ENCODE measurements at regions not wholly inside any gene's neighbourhood (a gene's known extent, or its start where the extent isn't known, plus 50 kb on each side); places are given as distances from the start of the nearest gene placed in this dataset.

DNA sequence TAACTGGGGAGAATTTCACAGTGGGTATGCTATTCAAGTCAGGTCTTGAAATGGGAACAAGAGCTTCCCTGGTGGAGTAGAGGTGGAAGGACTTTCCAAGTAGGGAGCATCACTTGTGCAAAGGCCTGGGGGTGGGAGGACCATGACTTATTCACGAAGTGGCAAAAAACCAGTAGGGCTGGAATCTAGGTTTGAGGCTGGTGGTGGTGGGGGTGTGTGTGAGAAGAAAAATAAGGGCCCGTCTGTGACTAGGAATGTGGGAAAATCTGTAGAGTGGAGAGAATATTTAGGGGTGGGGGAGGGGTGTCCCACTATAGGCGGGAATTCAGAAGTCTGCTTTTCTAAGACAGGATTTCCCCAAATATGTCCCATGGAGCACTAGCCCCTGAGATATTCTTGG, 271.9 kb upstream of the TBL1XR1 start:
- Histone ChIP-seq H3K4me1 (ENCODE audit: control insufficient read depth in 1 of 2, insufficient read depth in 2 of 2, low read length in 2 of 2) (peaks cover 16 to 20% of the 10 kb centered on the region in 2 donors), H3K27ac (ENCODE audit: low read depth, low read length) (no peak overlapping the region), H3K9me3 (ENCODE audit: control insufficient read depth in 1 of 2, low read length in 2 of 2) (no peaks in the 10 kb centered on the region), H3K27me3 (ENCODE audit: control insufficient read depth in 1 of 2, insufficient read depth in 2 of 2, low read length in 2 of 2) (no peaks in the 10 kb centered on the region), H3K36me3 (ENCODE audit: control insufficient read depth in 1 of 2, insufficient read depth in 2 of 2, low read length in 2 of 2) (no peaks in the 10 kb centered on the region), H3K4me3 (ENCODE audit: low read depth in 1 of 2, low read length in 2 of 2) (no peak overlapping the region), H3K9ac (ENCODE audit: low read depth in 1 of 2, low read length in 2 of 2) (no peak overlapping the region)

DNA sequence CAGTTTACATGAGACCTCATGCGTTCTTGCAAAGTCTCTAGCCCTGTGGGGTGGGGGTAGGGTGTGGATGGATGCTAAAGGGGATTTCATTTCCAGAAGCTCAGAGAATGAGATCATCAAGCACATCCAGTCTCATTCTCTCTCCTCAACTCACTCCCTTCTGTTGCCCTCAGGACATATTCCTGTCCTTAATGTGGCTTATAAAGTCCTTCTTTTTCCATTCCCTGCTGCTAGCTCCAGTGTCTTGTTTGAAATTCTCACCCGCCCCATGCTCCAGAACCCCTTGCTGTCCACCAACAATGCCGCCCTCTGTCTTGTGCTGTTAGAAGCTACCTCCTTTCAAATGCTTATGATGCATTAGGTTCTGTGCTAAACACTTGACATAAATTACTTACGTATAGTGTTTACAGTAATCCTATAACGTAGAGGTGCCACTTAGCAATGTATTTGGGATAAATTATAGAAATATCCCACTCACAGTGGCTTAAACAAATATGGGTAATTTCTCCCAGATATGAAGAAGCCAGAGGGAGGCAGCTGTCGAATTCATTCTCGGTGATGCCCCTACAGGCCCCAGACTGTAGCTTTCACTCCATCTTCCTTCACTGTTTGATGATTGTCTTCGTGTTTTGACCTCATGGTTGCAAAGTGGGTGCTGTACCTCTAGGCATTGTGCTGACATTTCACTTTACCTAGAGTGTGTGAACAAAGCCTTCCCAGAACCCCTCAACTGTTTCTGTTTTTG, 273.1 kb upstream of the TBL1XR1 start:
- Histone ChIP-seq H3K9ac (ENCODE audit: low read depth in 1 of 2, low read length in 2 of 2) (no peak overlapping the region), H3K9me3 (ENCODE audit: control insufficient read depth in 1 of 2, low read length in 2 of 2) (no peaks in the 10 kb centered on the region), H3K4me1 (ENCODE audit: control insufficient read depth in 1 of 2, insufficient read depth in 2 of 2, low read length in 2 of 2) (peaks cover 16 to 24% of the 10 kb centered on the region in 2 donors), H3K36me3 (ENCODE audit: control insufficient read depth in 1 of 2, insufficient read depth in 2 of 2, low read length in 2 of 2) (no peaks in the 10 kb centered on the region), H3K27me3 (ENCODE audit: control insufficient read depth in 1 of 2, insufficient read depth in 2 of 2, low read length in 2 of 2) (no peaks in the 10 kb centered on the region), H3K4me3 (ENCODE audit: low read depth in 1 of 2, low read length in 2 of 2) (no peak overlapping the region), H3K27ac (ENCODE audit: low read depth, low read length) (no peak overlapping the region)

DNA sequence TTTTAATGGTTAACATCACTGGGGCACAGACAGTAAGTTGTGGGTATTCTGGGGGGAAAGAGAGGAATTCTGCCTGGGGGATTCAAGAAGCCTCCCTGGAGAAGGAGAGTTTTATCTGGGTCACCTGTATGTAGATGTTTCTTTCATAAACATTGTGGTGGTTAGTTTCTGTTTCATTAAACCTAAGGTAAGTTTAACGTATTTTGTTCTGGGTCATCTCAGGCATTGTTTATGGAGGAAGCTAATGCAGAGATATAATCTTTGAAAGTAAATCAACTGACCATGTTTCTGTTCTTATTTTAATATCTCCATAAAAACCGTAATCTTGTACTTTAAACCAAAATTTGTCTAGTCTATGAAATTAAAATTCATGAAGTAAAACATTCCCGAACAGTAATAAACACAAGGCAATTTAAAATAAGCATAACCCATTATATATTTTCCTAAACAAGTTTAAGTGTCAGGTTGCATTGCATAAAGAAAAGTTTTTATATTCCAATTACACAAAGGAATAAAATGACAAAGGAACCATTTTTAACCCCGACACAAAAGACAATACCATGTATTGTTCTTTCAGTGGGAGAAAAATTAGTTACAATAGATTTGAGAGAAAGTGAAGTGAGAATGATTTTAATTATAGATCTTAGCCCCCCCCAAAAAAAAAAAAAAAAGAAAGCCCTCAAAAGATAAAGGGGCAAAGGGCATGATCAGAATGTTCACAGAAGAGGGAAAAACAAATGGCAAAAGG, 274.6 kb upstream of the TBL1XR1 start:
- Histone ChIP-seq H3K9me3 (ENCODE audit: control insufficient read depth in 1 of 2, low read length in 2 of 2) (no peaks in the 10 kb centered on the region), H3K36me3 (ENCODE audit: control insufficient read depth in 1 of 2, insufficient read depth in 2 of 2, low read length in 2 of 2) (no peaks in the 10 kb centered on the region), H3K27me3 (ENCODE audit: control insufficient read depth in 1 of 2, insufficient read depth in 2 of 2, low read length in 2 of 2) (no peaks in the 10 kb centered on the region), H3K9ac (ENCODE audit: low read depth in 1 of 2, low read length in 2 of 2) (no peak overlapping the region), H3K4me3 (ENCODE audit: low read depth in 1 of 2, low read length in 2 of 2) (no peak overlapping the region), H3K4me1 (ENCODE audit: control insufficient read depth in 1 of 2, insufficient read depth in 2 of 2, low read length in 2 of 2) (peaks cover 16 to 24% of the 10 kb centered on the region in 2 donors), H3K27ac (ENCODE audit: low read depth, low read length) (no peak overlapping the region)

DNA sequence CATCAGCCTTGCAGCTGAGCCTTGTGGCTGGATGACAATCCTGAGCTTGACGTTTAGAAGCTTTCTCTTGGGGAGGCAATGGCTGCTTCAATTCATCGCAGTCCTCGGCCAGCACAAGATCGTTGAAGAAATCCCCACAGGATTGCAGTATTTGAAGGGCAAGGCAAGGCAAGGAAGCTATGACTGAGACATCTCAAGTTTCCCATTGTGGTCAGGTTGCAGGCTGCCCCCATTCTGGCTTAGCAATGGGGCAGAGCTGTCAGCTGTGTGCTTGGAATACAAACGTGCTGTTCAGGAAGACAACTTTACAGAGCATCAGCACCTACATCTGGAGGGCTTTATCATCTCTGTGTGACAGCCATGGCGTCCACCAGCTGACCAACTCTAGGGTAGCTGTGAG, 275.9 kb upstream of the TBL1XR1 start:
- Histone ChIP-seq H3K36me3 (ENCODE audit: control insufficient read depth in 1 of 2, insufficient read depth in 2 of 2, low read length in 2 of 2) (no peaks in the 10 kb centered on the region), H3K27me3 (ENCODE audit: control insufficient read depth in 1 of 2, insufficient read depth in 2 of 2, low read length in 2 of 2) (no peaks in the 10 kb centered on the region), H3K4me3 (ENCODE audit: low read depth in 1 of 2, low read length in 2 of 2) (no peak overlapping the region), H3K27ac (ENCODE audit: low read depth, low read length) (no peak overlapping the region), H3K9ac (ENCODE audit: low read depth in 1 of 2, low read length in 2 of 2) (no peak overlapping the region), H3K9me3 (ENCODE audit: control insufficient read depth in 1 of 2, low read length in 2 of 2) (no peaks in the 10 kb centered on the region), H3K4me1 (ENCODE audit: control insufficient read depth in 1 of 2, insufficient read depth in 2 of 2, low read length in 2 of 2) (peaks cover 8 to 16% of the 10 kb centered on the region in 2 donors)

DNA sequence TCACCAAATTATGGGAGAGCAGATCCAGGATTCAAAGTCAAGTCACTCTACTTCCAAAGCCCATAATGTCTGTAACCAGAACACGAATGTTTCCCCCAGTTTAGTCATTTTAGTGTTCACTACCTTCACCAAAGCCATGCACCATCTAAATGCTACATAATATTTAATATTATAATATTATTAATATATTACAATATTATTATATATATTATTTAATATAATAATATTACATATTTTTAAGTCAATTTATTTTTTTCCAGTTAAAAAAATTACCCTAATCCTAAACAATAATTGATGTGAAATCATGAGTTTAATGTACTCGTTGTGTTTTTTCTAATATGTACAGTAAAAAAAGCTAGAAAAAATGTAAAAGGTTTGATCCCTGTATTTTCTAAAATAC, 276.6 kb upstream of the TBL1XR1 start:
- H3K9me3 ChIP-seq (ENCODE audit: control insufficient read depth in 1 of 2, low read length in 2 of 2): no peaks in the 10 kb centered on the region
- no peak overlapping the region for H3K4me3 ChIP-seq (ENCODE audit: low read depth in 1 of 2, low read length in 2 of 2)
- H3K27ac ChIP-seq (ENCODE audit: low read depth, low read length): no peak overlapping the region
- H3K4me1 ChIP-seq (ENCODE audit: control insufficient read depth in 1 of 2, insufficient read depth in 2 of 2, low read length in 2 of 2): peaks cover 2 to 9% of the 10 kb centered on the region in 2 donors
- no peaks in the 10 kb centered on the region for H3K36me3 ChIP-seq (ENCODE audit: control insufficient read depth in 1 of 2, insufficient read depth in 2 of 2, low read length in 2 of 2)
- no peak overlapping the region for H3K9ac ChIP-seq (ENCODE audit: low read depth in 1 of 2, low read length in 2 of 2)
- no peaks in the 10 kb centered on the region for H3K27me3 ChIP-seq (ENCODE audit: control insufficient read depth in 1 of 2, insufficient read depth in 2 of 2, low read length in 2 of 2)

DNA sequence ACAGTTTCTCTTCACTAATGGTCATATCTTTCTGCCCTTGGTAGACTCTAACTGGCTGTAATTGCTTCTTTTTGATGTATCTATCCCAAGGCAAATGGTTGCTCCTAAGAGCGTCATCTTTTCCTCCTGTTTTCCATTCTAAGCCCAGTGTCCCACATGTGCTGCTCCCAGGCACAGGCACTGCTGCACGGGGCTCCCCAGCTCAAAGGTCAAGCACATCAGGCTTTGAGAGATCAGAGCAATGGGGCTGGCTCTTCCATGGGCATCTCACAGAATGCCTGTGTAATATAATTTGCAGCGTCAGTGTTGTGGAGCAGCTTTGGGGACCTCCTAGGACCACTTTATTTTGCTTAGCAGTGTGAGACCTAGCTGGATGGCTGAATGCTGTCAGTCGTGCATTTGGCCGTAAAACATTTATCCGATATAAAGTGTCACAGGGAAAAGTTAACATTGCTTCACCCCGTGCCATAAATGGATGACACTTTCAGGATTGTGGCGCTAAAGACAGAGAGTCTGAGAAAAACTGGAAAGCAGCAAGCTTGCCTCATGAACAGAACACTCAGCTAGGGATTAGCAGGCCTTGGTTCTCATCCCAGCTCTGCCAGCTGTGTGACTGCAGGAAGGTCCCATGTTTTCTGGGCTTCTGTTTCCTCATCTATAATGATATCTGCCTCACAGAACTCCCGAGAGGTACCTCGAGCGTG, 277.5 kb upstream of the TBL1XR1 start:
- no peaks in the 10 kb centered on the region for H3K27me3 ChIP-seq (ENCODE audit: control insufficient read depth in 1 of 2, insufficient read depth in 2 of 2, low read length in 2 of 2)
- H3K4me3 ChIP-seq (ENCODE audit: low read depth in 1 of 2, low read length in 2 of 2): no peak overlapping the region
- peaks cover 0 to 4% of the 10 kb centered on the region in 2 donors for H3K4me1 ChIP-seq (ENCODE audit: control insufficient read depth in 1 of 2, insufficient read depth in 2 of 2, low read length in 2 of 2)
- H3K9me3 ChIP-seq (ENCODE audit: control insufficient read depth in 1 of 2, low read length in 2 of 2): no peaks in the 10 kb centered on the region
- no peak overlapping the region for H3K9ac ChIP-seq (ENCODE audit: low read depth in 1 of 2, low read length in 2 of 2)
- no peak overlapping the region for H3K27ac ChIP-seq (ENCODE audit: low read depth, low read length)
- no peaks in the 10 kb centered on the region for H3K36me3 ChIP-seq (ENCODE audit: control insufficient read depth in 1 of 2, insufficient read depth in 2 of 2, low read length in 2 of 2)

DNA sequence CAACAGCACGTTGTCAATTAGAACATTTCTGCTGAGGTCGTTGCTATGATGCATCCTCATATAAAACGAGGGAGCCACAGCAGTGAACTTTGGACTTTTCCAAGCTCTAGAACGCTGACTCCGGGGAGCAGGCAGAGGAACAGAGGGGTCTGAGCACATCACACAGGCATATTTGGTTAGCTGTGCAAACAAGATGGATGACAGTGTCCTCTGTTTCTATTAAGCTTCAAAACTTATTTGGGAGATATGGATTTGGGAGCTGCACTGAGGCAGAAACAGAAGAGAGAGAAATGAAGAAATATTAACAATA, 278.0 kb upstream of the TBL1XR1 start:
- Histone ChIP-seq H3K27ac (ENCODE audit: low read depth, low read length) (no peak overlapping the region), H3K27me3 (ENCODE audit: control insufficient read depth in 1 of 2, insufficient read depth in 2 of 2, low read length in 2 of 2) (no peaks in the 10 kb centered on the region), H3K9ac (ENCODE audit: low read depth in 1 of 2, low read length in 2 of 2) (no peak overlapping the region), H3K9me3 (ENCODE audit: control insufficient read depth in 1 of 2, low read length in 2 of 2) (no peaks in the 10 kb centered on the region), H3K36me3 (ENCODE audit: control insufficient read depth in 1 of 2, insufficient read depth in 2 of 2, low read length in 2 of 2) (no peaks in the 10 kb centered on the region), H3K4me3 (ENCODE audit: low read depth in 1 of 2, low read length in 2 of 2) (no peak overlapping the region), H3K4me1 (ENCODE audit: control insufficient read depth in 1 of 2, insufficient read depth in 2 of 2, low read length in 2 of 2) (peaks cover 0 to 4% of the 10 kb centered on the region in 2 donors)

DNA sequence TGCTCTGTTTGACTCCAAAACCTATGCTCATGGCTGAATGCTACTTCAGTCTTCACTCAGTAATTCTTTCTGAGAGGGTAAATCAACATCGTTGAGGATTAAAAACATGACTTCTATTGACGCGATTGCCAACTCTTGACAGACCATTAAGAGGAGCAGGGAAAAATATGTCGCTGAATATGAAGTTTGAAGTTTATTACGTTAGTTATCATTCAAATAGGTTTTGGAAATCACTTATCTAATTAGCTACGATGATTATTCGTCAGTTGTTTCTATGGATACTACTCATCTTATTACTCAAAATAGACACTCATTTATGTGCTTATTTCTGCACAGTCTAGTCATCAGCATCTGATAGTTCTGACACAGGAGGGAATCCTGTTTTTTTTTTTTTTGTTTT, 279.2 kb upstream of the TBL1XR1 start:
- no peaks in the 10 kb centered on the region for H3K36me3 ChIP-seq (ENCODE audit: control insufficient read depth in 1 of 2, insufficient read depth in 2 of 2, low read length in 2 of 2)
- H3K4me3 ChIP-seq (ENCODE audit: low read depth in 1 of 2, low read length in 2 of 2): no peak overlapping the region
- no peak overlapping the region for H3K9ac ChIP-seq (ENCODE audit: low read depth in 1 of 2, low read length in 2 of 2)
- no peaks in the 10 kb centered on the region for H3K27me3 ChIP-seq (ENCODE audit: control insufficient read depth in 1 of 2, insufficient read depth in 2 of 2, low read length in 2 of 2)
- no peak overlapping the region for H3K27ac ChIP-seq (ENCODE audit: low read depth, low read length)
- peaks cover 0 to 4% of the 10 kb centered on the region in 2 donors for H3K4me1 ChIP-seq (ENCODE audit: control insufficient read depth in 1 of 2, insufficient read depth in 2 of 2, low read length in 2 of 2)
- H3K9me3 ChIP-seq (ENCODE audit: control insufficient read depth in 1 of 2, low read length in 2 of 2): no peaks in the 10 kb centered on the region

DNA sequence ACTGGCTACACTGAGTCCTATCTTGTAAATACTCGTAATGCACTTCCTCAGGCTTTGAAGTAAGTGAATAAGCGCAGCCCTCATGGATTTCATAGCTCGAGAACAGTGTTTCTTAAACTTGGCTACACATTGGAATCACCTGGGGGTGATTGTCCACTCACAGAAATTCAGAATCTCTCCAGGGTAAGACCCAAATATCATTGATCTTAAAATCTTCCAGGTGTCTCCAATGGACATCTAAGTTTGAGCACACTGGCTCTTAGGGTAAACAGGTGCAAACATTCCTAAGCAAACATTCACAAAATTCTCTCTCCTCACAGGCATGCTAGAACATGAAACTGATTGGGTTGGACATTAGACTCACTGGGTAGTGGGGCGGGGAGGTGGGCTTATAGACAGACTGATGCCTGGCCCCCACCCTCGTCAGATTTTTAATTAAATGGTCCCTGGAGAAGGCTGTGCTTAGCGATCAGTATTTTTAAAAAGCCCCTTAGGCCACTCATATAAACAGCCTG, 279.7 kb upstream of the TBL1XR1 start:
- Histone ChIP-seq H3K27me3 (ENCODE audit: control insufficient read depth in 1 of 2, insufficient read depth in 2 of 2, low read length in 2 of 2) (no peaks in the 10 kb centered on the region), H3K27ac (ENCODE audit: low read depth, low read length) (no peak overlapping the region), H3K4me3 (ENCODE audit: low read depth in 1 of 2, low read length in 2 of 2) (no peak overlapping the region), H3K4me1 (ENCODE audit: control insufficient read depth in 1 of 2, insufficient read depth in 2 of 2, low read length in 2 of 2) (peaks cover 0 to 4% of the 10 kb centered on the region in 2 donors), H3K9me3 (ENCODE audit: control insufficient read depth in 1 of 2, low read length in 2 of 2) (no peaks in the 10 kb centered on the region), H3K9ac (ENCODE audit: low read depth in 1 of 2, low read length in 2 of 2) (no peak overlapping the region), H3K36me3 (ENCODE audit: control insufficient read depth in 1 of 2, insufficient read depth in 2 of 2, low read length in 2 of 2) (no peaks in the 10 kb centered on the region)

Data from duodenal mucosa (tissue), 2 donors.